ENCODE measurements at regions not wholly inside any gene's neighbourhood (a gene's known extent, or its start where the extent isn't known, plus 50 kb on each side); places are given as distances from the start of the nearest gene placed in this dataset.

GRCh38 chr9:113788616-113789330 is 87.3 kb upstream of the ZNF618 start (continued):
- TF ChIP-seq USF1 (IDR thresholded peaks at IDR 0.05; ENCODE audit: borderline replicate concordance, low read depth): no peak
- no peak for TF ChIP-seq SIN3A (IDR thresholded peaks at IDR 0.05; ENCODE audit: borderline replicate concordance, low read depth, low read length)
- TF ChIP-seq GABPA (IDR thresholded peaks at IDR 0.05; ENCODE audit: low read depth): no peak
- no peak for TF ChIP-seq FOSL2 (IDR thresholded peaks at IDR 0.05; ENCODE audit: borderline replicate concordance, low read depth)
- TF ChIP-seq TEAD4 (IDR thresholded peaks at IDR 0.05; ENCODE audit: borderline replicate concordance, insufficient read depth): no peak
- TF ChIP-seq TCF12 (IDR thresholded peaks at IDR 0.05): no peak
- no peak for TF ChIP-seq MAX (IDR thresholded peaks at IDR 0.05; ENCODE audit: low read depth)
- TF ChIP-seq FOXJ3 (CRISPR knock-in tag; IDR thresholded peaks at IDR 0.05): no peak
- no peak for TF ChIP-seq NFIC (IDR thresholded peaks at IDR 0.05; ENCODE audit: borderline replicate concordance)
- TF ChIP-seq RCOR1 (IDR thresholded peaks at IDR 0.05; ENCODE audit: low read length): no peak
- TF ChIP-seq ELF1 (IDR thresholded peaks at IDR 0.05): no peak

- Histone ChIP-seq H3K27me3 (ENCODE audit: insufficient read depth) (peaks cover 6% of the 10 kb centered on the region; the same call in 1 of the 2 replicates), H3K9me2 (no peaks in the 10 kb centered on the region), H3K4me1 (ENCODE audit: control insufficient read depth in 1 of 2, insufficient read depth in 2 of 2, low read depth in 1 of 2, low read length in 1 of 2) (no peaks in the 10 kb centered on the region; a peak in 1 of 4 replicates), H3K9me3 (no peaks in the 10 kb centered on the region), H3F3A (replicated peaks; ENCODE audit: insufficient read depth) (no peaks in the 10 kb centered on the region), H3K79me2 (ENCODE audit: insufficient read depth) (no peaks in the 10 kb centered on the region), H3K36me3 (replicated peaks in 1 of 2; ENCODE audit: control insufficient read depth in 1 of 2, insufficient read depth in 2 of 2, low read length in 1 of 2) (no peaks in the 10 kb centered on the region), H3K27ac (ENCODE audit: low read depth in 2 of 2, low read length in 1 of 2) (no peak overlapping the region), H2AFZ (ENCODE audit: low read depth) (no peak overlapping the region), H3K9ac (no peak overlapping the region), H3K4me2 (no peak overlapping the region), H4K20me1 (ENCODE audit: insufficient read depth) (no peaks in the 10 kb centered on the region), H3K4me3 (ENCODE audit: low read depth in 2 of 2, low read length in 1 of 2) (no peak overlapping the region)
- CTCF ChIA-PET: no interaction called here
- POLR2A ChIA-PET: no interaction called here
- no peak for DNase-seq
- TF ChIP-seq EZH2phosphoT487 (IDR thresholded peaks at IDR 0.05; ENCODE audit: borderline replicate concordance, low read depth): no peak
- no peak for TF ChIP-seq TAF1 (IDR thresholded peaks at IDR 0.05; ENCODE audit: borderline replicate concordance, low read depth, low read length)
- TF ChIP-seq RAD21 (IDR thresholded peaks at IDR 0.05; ENCODE audit: low read length): no peak
- TF ChIP-seq RFX5 (IDR thresholded peaks at IDR 0.05; ENCODE audit: low read length): no peak
- no peak for TF ChIP-seq MEF2A (IDR thresholded peaks at IDR 0.05; ENCODE audit: borderline replicate concordance, low read depth)
- TF ChIP-seq CTCF (IDR thresholded peaks at IDR 0.05): no peak
- TF ChIP-seq FOXJ3 (CRISPR knock-in tag; IDR thresholded peaks at IDR 0.05): no peak
- no peak for TF ChIP-seq NRF1 (IDR thresholded peaks at IDR 0.05; ENCODE audit: low read depth, low read length)
- no peak for TF ChIP-seq ELF1 (IDR thresholded peaks at IDR 0.05)
- TF ChIP-seq FOSL2 (IDR thresholded peaks at IDR 0.05; ENCODE audit: borderline replicate concordance, low read depth): no peak
- TF ChIP-seq GATA2 (CRISPR knock-in tag; IDR thresholded peaks at IDR 0.05): no peak
- no peak for TF ChIP-seq RCOR1 (IDR thresholded peaks at IDR 0.05; ENCODE audit: low read length)
- TF ChIP-seq GABPA (IDR thresholded peaks at IDR 0.05; ENCODE audit: low read depth): no peak
- TF ChIP-seq REST (IDR thresholded peaks at IDR 0.05; ENCODE audit: low read depth, low read length): no peak
- WGBS (ENCODE audit: low lambda C conversion rate): 72% methylated on average over 11 of the region's 11 CpGs
Measured at GRCh38 chr9:113790093-113790492, 86.0 kb upstream of the ZNF618 start.
